ENCODE measurements at regions not wholly inside any gene's neighbourhood (a gene's known extent, or its start where the extent isn't known, plus 50 kb on each side); places are given as distances from the start of the nearest gene placed in this dataset.

GRCh38 chr7:120164-120991 lies 72.0 kb upstream of the FAM20C start:
- TF ChIP-seq MYC (IDR thresholded peaks at IDR 0.05; ENCODE audit: low read depth, low read length) (no peak), MAX (IDR thresholded peaks at IDR 0.05; ENCODE audit: low read depth, low read length) (no peak), POLR2A (IDR thresholded peaks at IDR 0.05; ENCODE audit: extremely low read depth, insufficient read length) (no peak), CTCF (IDR thresholded peaks at IDR 0.05; ENCODE audit: low read depth, low read length) (no peak)
- H3K4me3 ChIP-seq (ENCODE audit: low read depth, low read length) = no peak overlapping the region
- no peak for DNase-seq (ENCODE audit: low read depth)

GRCh38 chr7:121002-121785 lies 71.2 kb upstream of the FAM20C start:
- H3K4me3 ChIP-seq (ENCODE audit: low read depth, low read length) = no peak overlapping the region
- TF ChIP-seq MAX (IDR thresholded peaks at IDR 0.05; ENCODE audit: low read depth, low read length) = no peak
- no peak for TF ChIP-seq CTCF (IDR thresholded peaks at IDR 0.05; ENCODE audit: low read depth, low read length)
- TF ChIP-seq POLR2A (IDR thresholded peaks at IDR 0.05; ENCODE audit: extremely low read depth, insufficient read length) = no peak
- TF ChIP-seq MYC (IDR thresholded peaks at IDR 0.05; ENCODE audit: low read depth, low read length) = no peak
- no peak for DNase-seq (ENCODE audit: low read depth)

GRCh38 chr7:123237-123636 lies 69.1 kb upstream of the FAM20C start:
- no peak for DNase-seq (ENCODE audit: low read depth)
- TF ChIP-seq MYC (IDR thresholded peaks at IDR 0.05; ENCODE audit: low read depth, low read length) (no peak), POLR2A (IDR thresholded peaks at IDR 0.05; ENCODE audit: extremely low read depth, insufficient read length) (no peak), MAX (IDR thresholded peaks at IDR 0.05; ENCODE audit: low read depth, low read length) (no peak), CTCF (IDR thresholded peaks at IDR 0.05; ENCODE audit: low read depth, low read length) (no peak)
- no peak overlapping the region for H3K4me3 ChIP-seq (ENCODE audit: low read depth, low read length)

GRCh38 chr7:124130-124949 lies 68.0 kb upstream of the FAM20C start:
- no peak for TF ChIP-seq MAX (IDR thresholded peaks at IDR 0.05; ENCODE audit: low read depth, low read length)
- TF ChIP-seq POLR2A (IDR thresholded peaks at IDR 0.05; ENCODE audit: extremely low read depth, insufficient read length) = no peak
- no peak for TF ChIP-seq MYC (IDR thresholded peaks at IDR 0.05; ENCODE audit: low read depth, low read length)
- TF ChIP-seq CTCF (IDR thresholded peaks at IDR 0.05; ENCODE audit: low read depth, low read length) = no peak
- H3K4me3 ChIP-seq (ENCODE audit: low read depth, low read length) = no peak overlapping the region
- no peak for DNase-seq (ENCODE audit: low read depth)

- DNase-seq (ENCODE audit: low read depth) = no peak
- no peak for TF ChIP-seq CTCF (IDR thresholded peaks at IDR 0.05; ENCODE audit: low read depth, low read length)
- TF ChIP-seq MYC (IDR thresholded peaks at IDR 0.05; ENCODE audit: low read depth, low read length) = no peak
- TF ChIP-seq MAX (IDR thresholded peaks at IDR 0.05; ENCODE audit: low read depth, low read length) = no peak
- no peak for TF ChIP-seq POLR2A (IDR thresholded peaks at IDR 0.05; ENCODE audit: extremely low read depth, insufficient read length)
- no peak overlapping the region for H3K4me3 ChIP-seq (ENCODE audit: low read depth, low read length)
Measured at GRCh38 chr7:125061-125475, 67.3 kb upstream of the FAM20C start.

Measured in NB4 (cell line).